Jurkat, Clone E6-1 (cell line): ENCODE measurements at regions not wholly inside any gene's neighbourhood (a gene's known extent, or its start where the extent isn't known, plus 50 kb on each side); places are given as distances from the start of the nearest gene placed in this dataset.
A peak's percentile ranks its signal among the peaks of the same experiment; 100 is the strongest.
"Not testable (repeated sequence)": the region's sequence is repeated elsewhere in the genome, so short reads cannot be mapped to it uniquely, and the experiment has no call there.

Source experiments
- DNase-seq: peaks from one replicate; pipeline ENCODE4 v3.0.0-alpha.2; 2011; ENCODE audit warnings: low read depth, low spot score
- H3K4me3 ChIP-seq: 2 replicates; pipeline ENCODE4 v1.5.1; 2011; ENCODE audit warnings: mild to moderate bottlenecking, low read length, control low read depth, moderate library complexity

DNA sequence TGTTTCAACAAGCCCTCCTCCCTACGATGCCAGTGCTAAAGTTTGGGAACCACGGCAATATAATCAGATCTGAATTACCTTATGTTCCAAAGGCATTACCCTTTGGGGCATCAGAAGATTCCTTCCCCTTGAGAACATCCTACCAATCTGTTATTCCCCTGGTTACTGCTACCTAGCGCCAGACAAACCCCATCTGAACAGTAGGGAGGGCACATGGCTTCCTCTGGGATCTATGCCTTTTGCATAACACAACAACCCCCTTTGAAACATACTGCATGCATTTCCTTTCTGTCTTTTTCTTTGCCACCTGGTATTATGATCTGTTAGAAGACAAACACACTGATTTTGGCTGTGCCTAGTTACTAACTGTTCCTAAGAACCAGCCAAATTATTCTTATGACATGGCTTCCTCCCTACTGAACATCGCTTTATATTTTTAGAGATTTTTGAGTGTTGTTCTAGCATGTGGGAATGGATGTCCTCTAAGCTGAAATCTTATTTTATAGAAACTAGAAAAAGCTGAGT is 103.9 kb upstream of the DAPK1 start:
- no peak for DNase-seq
- no peak overlapping the region for H3K4me3 ChIP-seq

DNA sequence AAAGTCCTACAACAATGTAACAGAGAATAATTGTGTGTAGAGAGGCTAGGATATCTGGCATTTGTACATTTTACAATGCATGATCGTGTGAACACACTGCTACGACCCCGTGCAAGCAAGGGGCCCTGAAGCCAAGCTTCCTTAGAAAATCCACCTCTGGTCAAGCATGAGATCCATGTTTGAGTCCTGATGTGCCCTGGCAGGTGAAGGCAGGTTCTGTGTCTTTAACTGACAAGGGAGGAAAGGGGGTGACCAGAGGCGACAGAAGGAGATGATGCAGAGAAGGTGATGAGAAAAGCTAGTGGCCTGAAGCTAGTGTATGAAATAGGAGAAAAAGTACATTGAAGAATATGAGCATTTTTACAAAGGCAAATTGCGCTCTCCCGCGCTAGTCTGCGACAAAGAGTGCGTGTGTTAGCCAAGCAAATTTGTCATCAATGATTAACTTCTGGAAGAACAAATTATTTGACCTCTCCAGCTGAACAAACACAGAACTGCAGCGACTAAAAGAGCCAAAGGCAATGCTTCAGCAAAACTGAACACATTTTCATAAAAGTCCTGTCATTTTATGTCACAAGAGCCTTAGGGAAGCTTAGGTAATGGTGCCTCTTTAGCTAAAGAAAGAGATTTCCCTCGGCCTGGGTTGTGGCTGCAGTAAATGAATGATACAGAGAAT is 101.7 kb upstream of the DAPK1 start:
- no peak for DNase-seq
- no peak overlapping the region for H3K4me3 ChIP-seq

- no peak overlapping the region for H3K4me3 ChIP-seq
These were observed 96.0 kb upstream of the DAPK1 start for GRCh38 chr9:87401681-87402080.

DNA sequence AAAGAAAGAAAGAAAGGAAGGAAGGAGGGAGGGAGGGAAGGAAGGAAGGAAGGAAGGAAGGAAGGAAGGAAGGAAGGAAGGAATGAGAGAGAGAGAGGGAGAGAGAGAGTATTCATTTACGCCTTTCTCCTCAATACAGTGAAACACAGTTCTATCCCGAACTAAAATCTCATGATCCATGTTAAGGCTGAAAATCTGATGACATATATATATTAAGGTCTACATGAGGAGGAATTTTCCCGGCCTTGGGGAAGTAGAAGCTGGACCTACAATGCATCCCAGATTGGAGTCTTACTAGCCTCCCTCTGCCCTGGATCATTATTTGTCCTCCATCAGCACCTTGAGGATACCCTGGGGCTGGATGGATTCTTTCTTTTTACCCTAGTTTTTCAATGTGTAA is 95.1 kb upstream of the DAPK1 start:
- no peak for DNase-seq

More at GRCh38 chr9:87401681-87402080, 96.0 kb upstream of the DAPK1 start:
- no peak for DNase-seq

DNA sequence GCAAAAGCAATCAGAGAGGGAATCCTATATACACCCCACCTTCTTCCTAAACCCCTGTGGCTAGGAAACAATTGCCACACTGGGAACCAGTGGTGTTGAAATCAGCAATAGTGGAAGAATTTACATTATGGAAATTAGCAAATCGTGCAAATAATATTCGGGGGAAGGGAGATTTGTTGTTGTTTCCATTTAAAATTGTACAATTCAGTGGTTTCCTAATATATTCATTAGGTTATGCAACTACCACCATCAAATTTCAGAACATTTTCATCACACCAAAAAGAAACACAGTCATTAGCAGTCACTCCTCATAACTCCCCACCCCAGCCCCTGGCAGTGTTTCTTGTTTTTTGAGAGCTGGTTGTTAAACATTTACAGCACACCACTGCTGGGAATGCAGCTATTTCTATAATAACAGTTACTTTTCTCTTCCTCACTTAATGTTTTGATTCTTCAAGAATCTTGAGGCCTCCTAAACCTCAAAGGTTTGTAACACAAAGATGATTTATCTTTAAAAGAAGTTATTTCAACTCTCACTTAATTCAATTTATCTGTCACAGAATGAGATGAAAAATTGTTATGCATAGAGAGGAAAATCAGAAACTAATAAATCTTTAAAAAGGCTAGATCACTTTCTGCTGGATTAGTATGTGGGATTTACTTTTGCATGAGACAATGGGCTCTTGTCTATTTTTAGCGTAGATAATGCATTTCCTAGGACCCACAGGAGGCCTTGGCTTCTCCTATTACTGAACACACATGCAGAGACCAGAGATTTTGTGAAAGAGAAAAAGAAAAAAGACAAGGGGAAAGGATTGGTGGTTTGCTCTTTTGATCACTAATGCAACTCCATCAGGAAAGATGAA is 91.8 kb upstream of the DAPK1 start:
- DNase-seq = no peak
- H3K4me3 ChIP-seq = no peak overlapping the region

More for the DNA sequence above, 95.1 kb upstream of the DAPK1 start:
- H3K4me3 ChIP-seq = no peak overlapping the region

DNA sequence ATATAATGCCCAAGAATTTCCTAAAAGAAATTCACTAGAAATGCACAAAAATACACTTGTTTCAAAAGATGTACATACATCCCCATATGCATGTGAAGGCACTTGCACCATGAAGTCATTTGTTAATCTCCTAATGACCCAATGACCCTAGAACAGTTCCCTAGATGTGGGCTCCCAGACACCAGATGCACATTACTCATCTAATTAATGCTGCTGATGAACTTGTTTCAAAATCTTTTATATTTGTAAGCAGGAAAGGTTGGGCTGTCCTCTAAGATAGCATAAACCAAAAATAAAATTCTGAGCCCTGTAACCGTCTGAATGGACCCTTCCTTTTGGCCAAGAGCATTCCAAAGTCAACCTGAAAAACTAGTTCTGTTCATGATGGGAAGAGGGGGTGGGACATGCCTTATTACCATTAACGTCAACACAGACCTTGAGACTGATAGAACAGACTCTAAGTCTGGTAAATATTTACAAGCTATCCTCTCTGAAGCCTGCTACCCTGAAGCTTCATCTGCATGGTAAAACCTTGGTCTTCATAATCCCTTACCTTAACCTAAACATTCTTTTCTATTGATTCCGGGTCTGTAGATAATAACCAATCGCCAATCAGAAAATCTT is 91.0 kb upstream of the DAPK1 start:
- no peak for DNase-seq
- H3K4me3 ChIP-seq = no peak overlapping the region

DNA sequence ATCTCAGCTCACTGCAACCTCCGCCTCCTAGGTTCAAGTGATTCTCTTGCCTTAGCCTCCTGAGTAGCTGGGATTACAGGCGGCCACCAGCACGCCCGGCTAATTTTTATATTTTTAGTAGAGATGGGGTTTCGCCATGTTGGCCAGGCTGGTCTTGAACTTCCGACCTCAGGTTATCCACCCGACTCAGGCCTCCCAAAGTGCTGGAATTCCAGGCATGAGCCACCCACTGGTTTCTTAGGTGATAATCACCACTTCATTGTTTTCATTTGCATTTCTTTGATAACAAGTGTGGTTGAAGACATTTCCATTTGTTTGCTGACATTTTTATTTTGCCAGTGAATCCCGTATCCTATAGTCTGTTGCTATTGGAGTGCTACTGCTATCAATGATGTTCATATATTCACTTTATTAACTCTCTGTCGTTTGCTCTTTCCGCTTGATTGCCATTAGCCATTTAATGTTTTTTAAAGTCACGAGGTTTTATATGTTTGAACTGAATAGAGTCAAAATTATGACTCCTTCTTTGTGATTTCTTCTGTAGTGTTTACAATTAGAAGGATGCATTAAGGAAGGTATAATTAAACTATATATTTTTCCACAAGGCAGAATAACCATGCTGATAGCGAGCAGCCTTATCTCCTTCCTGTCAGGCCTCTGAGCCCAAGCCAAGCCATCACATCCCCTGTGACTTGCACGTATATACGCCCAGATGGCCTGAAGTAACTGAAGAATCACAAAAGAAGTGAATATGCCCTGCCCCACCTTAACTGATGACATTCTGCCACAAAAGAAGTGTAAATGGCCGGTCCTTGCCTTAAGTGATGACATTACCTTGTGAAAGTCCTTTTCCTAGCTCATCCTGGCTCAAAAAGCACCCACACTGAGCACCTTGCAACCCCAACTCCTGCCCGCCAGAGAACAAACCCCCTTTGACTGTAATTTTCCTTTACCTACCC is 87.3 kb upstream of the DAPK1 start:
- H3K4me3 ChIP-seq = not testable (repeated sequence)
- peak; percentile 12 for DNase-seq

GRCh38 chr9:87420884-87421283 is 76.8 kb upstream of the DAPK1 start:
- no peak overlapping the region for H3K4me3 ChIP-seq
- no peak for DNase-seq

GRCh38 chr9:87421734-87422133 is 75.9 kb upstream of the DAPK1 start:
- H3K4me3 ChIP-seq = no peak overlapping the region
- no peak for DNase-seq

DNA sequence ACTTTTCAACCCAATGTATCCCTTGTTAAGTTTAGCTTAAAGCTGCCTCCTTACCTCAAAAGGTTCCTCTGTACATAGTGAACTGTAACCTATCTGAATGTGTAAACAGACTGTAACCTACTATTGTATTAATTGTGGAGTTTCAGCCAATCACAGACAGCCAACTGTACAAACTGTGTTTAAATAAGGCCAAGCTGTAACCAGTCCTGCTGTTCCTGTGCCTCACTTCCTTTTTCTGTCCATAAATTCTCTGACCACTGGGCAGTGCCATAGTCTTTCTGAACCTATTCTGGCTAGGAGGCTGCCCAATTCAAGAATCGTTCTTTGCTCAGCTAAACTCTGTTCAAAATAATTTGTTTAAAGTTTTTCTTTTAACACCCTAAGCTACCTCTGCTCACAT is 74.7 kb upstream of the DAPK1 start:
- DNase-seq = no peak

DNA sequence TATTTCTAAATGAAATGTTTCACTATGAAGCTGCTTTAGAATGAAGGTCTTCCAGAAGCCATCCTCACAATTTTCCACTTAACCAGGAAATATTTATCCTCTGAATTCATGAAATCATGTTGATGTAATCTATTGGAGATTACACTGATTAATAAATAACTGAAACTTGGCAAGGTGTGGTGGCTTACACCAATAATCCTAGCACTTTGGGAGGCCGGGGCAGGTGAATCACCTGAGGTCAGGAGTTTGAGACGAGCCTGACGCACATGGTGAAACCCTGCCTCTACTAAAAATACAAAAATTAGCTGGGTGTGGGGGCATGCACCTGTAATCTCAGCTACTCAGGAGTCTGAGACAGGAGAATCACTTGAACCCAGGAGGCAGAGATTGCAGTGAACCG is 73.8 kb upstream of the DAPK1 start:
- DNase-seq, H3K4me3 ChIP-seq: not testable (repeated sequence)

More for the DNA sequence above, 74.7 kb upstream of the DAPK1 start:
- no peak overlapping the region for H3K4me3 ChIP-seq

DNA sequence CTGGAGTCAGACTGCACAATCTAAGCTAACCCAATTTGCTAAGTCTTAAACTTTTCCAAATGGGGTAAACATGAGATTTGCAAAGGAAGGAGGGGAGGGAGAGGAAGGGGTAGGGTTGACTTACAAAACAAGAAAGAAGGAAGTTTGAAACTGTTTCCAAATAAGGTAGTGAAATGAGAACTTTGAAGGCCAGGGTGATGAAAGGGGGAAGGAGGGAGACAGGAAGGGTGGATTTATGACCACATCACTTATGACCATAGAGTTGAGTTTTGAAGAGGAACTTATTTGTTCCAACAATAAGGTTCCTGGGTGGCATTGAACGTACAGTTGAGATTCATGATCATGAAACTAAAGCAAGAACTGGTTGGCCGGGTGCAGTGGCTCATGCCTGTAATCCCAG is 72.5 kb upstream of the DAPK1 start:
- H3K4me3 ChIP-seq = no peak overlapping the region

DNA sequence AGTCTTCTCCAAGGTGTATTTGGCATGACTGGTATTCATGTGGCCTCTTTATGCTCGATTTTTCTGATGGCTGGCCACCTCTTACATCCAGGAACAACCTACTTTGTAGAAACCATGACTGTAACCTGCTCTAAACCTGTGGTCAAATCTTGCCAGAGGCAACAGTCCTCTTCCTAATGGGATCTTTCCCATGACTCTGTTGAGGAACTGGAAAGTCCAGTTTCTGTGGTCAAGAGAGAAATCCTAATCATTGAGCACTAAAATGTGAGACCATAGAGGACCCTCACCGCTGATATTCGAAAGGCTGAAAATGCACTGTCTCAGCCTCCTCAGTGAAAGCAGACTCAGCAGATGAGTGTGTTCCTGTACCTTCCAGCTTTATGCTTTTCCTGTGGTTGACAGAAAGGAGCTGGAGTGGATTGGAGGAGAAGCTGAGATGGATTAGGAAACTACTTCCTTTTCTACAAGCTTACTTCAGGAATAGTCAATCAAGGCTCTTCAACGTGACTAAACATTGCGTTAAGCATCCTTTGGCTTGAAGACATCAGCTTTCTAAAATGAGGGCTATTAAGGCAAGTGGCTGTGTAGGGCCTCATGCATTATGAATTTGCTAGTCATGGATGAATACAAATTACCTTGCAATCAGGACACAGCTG is 69.7 kb upstream of the DAPK1 start:
- DNase-seq = no peak

More for the DNA sequence above, 72.5 kb upstream of the DAPK1 start:
- DNase-seq = no peak

DNA sequence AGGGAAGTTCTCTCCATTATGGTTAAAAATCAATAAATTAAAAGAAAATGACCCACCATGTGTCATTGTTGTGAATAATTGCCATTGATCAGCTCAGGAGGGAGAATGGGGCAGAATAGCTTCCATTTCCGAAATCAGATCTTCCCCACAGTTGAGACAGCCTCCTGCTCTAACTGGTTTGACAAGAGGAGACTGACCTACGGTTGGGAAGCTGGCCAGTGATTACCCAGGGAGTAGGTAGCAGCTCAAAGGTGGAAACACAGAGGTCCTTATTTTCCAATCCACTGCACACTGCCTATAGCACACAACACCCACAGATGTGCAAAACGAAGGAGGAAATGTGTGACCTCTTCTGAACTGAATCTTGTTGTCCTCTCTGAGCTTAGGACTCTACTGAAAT is 69.0 kb upstream of the DAPK1 start:
- no peak for DNase-seq
- H3K4me3 ChIP-seq = no peak overlapping the region

More for the DNA sequence above, 69.7 kb upstream of the DAPK1 start:
- H3K4me3 ChIP-seq = no peak overlapping the region

DNA sequence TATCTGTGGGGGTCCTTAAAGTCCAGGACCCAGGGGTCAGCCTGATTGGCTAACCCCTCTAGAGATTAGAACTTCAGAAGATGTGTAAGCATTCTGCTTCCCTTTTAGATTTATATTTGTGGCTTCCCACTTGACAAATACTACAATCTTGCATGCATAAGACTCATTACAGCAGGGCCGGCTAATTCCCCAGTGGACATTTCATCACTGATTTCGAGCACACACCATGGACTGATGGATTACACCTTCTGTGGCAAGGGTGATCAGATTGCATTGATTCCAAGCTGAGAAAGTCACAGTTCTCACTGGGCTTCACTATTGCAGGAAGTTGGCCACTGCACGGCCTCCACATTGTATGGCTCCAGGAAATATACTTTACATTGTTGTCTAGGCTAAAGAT is 65.8 kb upstream of the DAPK1 start:
- no peak overlapping the region for H3K4me3 ChIP-seq
- DNase-seq = no peak

DNA sequence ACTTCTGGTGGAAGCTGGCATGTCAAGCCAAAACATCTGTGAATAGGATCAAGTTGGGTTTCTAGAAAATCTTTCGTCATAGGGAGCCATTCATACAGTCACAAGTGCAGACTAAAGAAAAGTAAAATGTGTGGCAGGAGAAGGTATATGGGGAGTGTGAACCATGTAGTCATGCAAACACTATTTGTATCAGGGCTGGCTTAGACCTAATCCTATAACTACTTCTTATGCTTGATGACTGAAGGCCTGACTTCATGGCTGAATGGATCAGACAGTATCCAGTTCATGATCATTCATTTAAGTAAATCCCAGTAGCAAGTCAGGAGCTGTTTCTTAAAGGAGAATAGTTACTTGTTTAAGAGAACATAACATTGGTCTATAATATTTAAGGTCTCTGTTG is 63.8 kb upstream of the DAPK1 start:
- no peak overlapping the region for H3K4me3 ChIP-seq
- DNase-seq = no peak

DNA sequence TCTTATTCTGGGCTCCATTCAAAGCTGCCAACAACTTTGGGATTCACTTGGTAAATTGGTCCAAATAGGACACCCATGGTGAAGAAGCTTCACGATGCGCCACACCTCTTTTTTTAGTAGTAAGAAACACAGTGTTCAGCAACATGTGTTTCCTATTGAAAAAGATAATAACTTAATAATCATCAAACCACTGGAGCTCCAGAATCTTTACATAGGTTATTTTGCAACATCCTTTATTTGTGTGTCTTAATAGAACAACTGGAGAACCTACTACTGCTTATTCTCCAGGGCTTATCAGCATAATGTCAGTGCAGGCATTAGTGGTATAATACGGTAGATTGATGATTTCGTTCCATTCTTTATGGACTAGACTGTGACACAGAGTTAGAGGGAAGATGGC is 63.3 kb upstream of the DAPK1 start:
- H3K4me3 ChIP-seq = no peak overlapping the region
- DNase-seq = no peak

DNA sequence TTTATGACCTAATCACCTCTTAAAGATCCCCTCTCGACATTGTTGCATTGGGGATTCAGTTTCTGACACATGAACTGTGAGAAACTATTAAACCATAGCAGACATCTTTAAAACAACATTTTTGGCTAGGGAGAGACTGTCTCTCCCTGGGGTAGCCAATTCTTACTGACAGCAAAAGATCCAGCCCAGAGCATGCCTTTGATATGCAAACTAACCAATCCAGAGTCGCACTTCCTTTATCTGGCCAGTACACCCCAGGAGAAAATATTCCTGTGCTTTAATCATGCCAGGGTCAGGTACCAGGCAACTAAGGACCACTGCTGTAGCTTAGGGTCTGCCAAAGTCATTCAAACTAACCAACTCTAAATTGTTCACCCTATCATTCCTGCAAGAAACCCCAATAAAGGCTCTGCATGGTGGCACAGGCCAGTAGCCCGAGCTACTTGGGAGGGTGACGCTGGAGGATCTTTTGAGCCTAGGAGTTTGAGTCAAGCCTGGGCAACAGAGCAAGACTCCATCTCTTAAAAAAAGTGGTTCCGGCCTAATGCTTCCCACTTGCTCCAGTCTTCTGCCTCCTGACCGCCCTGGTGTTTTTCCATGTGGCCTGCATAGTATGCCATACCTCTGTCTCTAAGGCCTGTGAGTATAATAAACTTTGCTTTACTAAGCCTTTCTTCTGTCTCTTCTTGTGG is 62.3 kb upstream of the DAPK1 start:
- H3K4me3 ChIP-seq = no peak overlapping the region
- no peak for DNase-seq
